Suppressor macrophage (primary cell): ENCODE measurements at regions not wholly inside any gene's neighbourhood (a gene's known extent, or its start where the extent isn't known, plus 50 kb on each side); places are given as distances from the start of the nearest gene placed in this dataset.
"Not testable (repeated sequence)": the region's sequence is repeated elsewhere in the genome, so short reads cannot be mapped to it uniquely, and the experiment has no call there.

Experiments
- DNase-seq, 4 experiments: peaks; one replicate each; pipeline ENCODE4 v3.0.0-alpha.2; 2020 to 2022

DNA sequence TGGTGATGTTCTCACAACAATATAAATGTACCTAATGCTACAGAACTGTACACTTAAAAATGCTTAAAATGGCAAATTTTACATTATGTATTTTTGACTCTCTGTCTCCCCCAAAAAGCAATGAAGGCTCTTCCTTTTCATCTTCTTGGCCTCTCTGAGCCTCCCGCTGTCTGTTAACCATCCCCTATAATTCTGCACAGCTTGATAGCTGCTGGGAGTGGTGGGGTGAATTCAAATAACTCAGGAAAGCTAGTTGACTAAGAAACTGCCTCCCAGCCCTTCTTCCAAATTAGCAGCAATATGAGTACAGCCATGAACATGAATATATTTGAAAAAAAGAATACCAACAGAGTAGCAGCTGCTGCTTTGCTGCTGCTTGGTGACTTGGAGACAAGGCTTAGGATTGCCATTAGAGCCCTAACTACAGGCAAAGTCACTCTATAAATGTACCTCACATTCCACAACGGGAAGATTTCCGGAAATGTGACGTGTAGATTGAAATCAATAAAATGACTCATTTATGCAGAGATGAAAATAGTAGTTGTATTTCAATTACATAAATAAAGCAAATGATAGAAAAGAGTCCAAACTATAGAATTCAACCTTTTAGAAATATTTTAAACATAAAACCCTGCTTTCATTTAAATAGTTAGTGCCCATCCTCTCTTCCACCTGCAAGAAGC is 200.1 kb upstream of the HEY2 start:
- DNase-seq: no peak

DNA sequence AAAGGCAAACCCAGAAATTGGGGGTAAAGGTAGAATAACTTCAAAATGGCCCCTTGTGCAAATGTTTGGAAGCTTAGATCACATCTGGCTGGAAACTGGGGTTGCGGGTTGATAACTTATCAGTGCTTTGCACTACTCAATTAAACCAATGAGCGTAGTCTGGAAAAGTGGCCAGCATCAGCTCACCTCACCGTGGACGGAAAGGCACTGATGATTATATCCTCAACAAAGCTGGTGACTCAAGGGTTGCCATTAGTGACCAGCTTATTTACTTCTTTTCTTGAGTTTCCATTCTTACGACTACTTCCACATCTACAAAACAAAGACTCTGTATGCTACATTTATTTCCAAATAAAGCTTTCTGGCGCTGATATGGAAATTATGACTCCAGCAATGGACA is 198.5 kb upstream of the HEY2 start:
- DNase-seq: no peak

DNA sequence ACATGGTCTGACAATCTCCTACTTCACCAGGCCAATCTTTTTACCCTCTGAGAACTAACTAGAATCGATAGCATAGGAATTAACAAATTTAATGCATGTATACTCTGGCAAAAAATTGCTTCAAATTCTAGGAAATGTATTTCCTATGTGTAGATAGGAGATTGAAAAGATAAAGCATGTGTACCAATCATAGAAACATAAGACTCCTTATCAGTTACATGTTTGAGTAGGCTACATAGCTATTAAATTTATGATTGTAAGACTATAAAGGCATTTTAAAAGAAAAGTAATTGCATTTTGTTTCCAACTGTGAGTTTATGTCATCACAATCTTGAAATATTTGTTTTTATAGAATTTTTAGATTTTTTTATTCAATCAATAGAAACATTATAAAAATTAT is 196.6 kb upstream of the HEY2 start:
- no peak for DNase-seq

DNA sequence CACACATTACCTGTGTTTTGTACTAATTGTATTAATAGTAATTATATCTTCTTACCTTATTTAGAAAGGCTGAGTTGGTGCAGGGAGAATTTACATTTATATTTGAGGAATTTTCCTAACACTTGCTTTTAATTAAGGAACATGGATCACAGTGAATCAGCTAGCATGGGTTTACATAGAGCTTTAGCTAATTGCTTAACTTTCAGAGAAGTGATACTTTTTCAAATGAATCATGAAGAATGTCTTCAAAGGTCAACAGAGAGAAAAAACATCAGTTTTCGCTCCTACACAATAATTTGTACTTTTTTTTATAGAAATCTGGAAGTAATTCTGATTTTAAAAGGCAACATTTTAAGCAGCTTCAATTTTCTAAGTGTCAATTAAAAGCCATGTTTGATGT is 195.0 kb upstream of the HEY2 start:
- DNase-seq: no peak

DNA sequence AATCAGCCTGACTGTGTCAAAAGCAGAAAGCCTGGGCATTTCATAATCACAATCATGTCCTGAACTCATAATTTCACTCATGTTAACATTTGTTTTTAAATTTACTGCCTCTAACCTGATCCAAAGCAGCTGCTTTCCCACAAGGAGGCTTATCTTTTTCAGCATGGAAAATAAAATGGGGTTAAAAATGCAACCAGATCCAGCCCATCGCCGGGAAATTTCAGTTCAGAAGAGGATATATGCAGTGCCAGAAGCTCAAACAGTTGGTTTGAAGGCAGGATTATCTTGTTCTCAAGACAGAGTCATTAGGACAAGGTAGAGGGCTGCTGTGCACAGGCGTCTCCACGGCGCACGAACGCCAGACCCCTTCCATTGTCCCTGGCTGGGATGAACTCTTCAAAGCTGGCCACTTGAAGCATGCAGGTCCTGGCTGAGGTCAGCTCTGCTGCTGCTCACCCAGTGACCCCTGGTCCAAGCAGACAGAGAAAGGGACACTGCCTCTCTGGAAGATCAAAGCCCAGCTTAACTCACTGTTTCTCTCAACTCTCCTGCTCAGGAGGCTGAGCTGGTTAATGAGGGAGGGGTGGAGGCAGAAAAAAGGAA is 191.1 kb upstream of the HEY2 start:
- DNase-seq: no peak

DNA sequence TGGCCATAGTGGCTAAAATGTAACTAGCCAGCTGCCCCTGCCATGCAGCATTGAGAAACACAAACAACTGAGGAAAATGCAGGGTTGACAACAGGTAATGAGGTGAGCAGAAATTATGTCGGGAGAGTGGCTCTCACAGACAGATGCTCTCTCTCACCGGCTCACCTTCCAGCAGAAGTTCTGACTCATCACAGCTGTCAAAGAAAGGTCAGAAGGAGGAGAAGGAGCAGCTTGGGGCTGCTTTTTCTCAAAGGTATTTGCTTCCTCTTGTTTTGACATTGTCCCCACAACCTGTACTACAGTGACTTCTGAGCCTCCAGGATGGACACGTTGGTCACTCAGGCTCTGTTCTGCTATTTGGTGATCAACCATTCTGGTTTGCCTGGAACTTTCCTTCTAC is 190.5 kb upstream of the HEY2 start:
- no peak for DNase-seq

DNA sequence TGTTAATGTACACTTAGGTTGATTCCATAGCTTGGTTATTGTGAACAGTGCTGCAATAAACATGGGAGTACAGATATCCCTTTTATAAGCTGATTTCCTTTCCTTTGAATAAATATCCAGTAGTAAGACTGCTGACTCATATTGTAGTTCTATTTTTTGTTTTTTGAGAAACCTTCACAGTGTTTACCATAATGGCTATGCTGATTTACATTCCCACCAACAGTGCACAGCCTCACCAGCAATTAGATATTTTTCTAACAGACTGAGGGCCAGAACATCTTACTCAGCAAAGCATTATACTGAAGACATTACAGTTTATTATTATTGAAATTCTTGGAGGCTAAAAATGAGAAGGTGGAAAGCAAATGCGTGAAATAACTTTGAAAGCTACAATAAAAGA is 187.3 kb upstream of the HEY2 start:
- DNase-seq: no peak

DNA sequence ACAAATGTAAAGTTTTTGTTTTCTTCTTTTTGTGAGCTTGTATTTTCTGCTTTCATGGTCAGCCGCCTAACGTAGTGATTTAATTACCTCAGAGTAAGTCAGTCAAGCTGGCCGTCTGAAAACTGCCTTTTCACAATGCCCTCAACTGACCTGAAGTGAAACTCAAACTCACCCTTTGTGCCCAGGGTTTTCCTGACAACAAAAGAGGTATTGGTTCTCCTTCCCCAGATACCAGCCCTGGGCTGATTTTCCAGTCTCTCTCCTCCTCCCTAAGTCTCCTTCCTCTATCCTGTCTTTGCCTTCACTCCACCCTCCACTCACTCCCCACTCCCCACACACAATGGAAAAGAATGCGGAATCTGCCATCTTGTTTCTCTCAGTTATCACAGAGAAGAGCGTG is 184.5 kb upstream of the HEY2 start:
- no peak for DNase-seq

DNA sequence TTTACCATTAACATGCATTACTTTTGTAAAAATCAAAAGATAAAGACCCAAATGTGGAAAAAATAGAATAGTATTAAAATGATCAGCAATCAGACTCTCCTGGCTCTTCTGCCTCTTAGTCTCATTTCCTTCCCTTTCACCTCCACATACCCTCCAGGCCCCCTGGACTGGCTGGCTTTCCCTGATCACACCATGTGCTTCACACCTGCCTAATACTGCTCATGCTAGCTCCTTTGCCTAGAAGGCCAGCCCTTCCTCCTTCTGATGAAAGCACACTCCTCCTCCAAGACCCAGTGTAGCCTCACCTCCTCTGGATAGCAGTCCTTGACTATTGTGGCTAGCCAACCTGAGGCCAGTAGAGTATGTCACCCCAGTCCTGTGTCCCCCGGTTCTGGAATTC is 182.0 kb upstream of the HEY2 start:
- DNase-seq: no peak

DNA sequence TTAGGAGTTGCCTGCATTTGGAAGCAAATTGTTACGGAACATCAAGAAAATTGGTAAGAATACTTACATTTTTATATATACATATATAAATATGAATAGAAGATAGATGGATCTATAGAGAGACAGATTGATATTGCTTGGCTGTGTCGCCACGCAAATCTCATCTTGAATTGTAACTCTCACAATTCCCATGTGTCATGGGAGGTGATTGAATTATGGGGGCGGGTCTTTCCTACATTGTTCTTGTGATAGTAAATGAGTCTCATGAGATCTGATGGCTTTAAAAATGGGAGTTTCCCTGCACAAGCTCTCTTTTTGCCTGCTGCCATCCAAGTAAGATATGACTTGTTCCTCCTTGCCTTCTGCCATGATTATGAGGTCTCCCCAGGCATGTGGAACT is 180.8 kb upstream of the HEY2 start:
- no peak for DNase-seq

DNA sequence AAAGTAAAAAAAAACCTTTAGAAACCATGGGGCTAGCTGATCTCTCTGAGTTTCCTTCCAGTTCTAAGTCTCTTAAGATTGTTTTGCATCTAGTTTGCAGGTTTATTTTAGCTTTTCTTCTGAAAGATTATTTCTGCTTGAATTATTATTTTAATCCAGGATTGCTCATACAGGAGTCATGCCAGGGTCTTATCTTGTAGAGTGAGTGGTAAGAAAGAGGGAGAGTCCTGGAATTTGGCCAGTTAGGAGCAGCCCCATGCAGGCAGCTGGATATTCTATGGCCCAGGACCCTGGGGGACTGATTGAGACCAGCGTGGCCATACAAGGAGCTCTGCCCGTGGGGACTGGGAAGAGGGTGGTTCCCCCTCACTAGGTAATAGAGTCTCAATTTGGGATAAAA is 178.9 kb upstream of the HEY2 start:
- no peak for DNase-seq

DNA sequence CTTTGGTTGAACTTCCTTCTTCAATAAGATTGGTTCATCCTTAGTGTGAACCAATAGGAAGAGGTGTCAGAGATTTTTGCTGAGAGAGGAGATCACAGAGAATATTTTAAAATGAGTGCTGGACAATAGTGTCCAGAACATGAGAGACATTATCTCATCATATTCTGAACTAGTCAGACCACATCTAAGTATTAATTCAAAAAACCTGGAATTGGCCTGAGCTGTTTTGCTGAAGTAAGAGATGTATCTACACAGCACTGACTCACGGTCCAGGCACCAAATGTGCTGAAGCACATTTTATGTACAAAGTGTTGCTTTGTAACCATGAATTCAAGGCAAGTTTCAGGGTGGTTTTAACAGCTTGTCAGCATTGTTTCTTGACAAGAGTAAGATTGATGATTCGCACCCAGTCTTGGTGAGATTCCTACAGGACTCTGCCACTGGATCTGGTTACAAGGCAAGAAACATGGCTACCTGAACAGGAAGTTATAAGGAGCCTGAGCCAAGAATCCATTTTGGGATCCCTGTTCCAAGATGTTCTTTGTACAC is 178.2 kb upstream of the HEY2 start:
- no peak for DNase-seq

DNA sequence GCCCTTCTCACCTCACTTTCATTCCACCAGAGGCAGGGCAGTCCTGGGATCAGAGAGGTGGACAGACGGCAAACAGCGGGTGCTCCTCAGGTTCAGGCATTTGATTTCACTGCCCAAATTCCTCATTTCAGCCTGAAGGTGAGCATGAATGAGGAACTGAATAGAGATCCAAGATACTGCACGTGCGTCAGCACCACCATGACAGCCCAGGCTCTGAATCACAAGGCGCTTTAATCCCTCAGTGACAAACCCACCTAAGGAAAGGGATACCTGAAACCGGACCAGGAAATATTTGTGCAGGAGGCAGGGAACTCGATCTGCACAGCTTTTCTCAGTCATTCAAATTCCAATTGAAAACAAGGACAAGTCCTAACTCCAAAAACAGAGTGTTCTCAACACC is 174.8 kb upstream of the HEY2 start:
- DNase-seq: no peak

DNA sequence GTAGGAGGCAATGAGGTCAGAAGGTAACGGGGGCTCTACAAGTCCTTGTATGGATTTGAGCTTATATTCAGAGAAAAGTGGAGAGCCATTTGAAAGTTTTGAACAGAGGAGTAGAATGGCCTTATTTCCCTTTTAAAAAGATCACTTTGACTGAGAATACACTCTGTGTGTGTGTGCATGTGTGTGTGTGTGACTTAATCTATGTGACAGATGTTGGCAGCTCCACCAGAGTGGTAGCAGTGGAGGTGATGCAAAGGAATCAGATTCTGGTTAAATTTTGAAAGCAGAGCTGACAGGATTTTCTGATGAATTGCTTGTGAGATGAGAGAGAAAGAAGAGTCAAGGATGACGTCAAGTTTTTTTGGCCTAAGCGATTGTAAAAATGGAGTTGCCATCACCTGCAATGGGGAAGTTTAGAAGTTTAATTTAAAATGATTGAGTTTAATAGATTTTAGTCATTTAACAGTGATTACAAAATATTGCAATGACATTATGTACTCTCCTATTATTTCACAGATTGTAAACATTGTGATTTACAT is 172.2 kb upstream of the HEY2 start:
- no peak for DNase-seq

DNA sequence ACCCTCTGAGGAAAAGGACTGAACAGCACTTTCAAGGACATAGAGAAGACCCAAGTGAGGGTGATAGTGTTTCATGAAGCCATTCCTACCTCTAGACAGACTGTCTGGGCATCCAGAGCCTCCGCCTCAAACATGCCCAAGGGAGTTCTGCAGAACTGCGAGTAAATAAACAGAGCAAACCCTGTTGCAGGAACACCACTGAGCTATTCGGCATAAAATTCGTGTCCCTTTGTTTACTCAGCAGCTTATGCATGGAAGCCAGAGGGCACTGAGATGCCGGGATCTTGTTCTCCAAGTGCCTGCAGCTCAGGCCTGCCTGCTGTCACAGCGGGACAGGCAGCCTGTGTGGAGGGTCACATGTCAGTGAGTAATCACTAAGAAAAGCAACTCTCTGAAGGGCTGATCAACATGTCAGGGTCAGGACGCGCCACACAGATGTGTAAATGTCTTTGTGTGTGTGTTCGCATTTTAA is 164.9 kb upstream of the HEY2 start:
- DNase-seq: no peak

DNA sequence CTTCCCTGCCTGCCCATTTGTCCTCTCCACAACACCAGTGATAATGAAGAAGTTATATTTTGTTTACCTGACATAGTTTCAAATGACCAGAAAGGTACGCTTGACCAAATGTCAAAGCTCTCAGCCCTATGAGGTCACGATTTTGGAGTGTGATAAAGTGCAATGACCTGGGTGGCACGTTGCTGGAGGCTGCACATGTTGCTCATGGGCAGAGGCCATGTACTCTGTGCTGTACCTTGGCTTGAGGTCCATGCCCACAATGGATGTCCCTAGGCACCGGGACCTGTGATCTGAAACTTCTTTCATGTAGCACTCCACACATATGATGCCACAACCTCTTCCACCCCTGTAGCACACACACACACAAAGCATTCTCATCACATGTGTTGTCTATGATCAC is 164.0 kb upstream of the HEY2 start:
- no peak for DNase-seq

DNA sequence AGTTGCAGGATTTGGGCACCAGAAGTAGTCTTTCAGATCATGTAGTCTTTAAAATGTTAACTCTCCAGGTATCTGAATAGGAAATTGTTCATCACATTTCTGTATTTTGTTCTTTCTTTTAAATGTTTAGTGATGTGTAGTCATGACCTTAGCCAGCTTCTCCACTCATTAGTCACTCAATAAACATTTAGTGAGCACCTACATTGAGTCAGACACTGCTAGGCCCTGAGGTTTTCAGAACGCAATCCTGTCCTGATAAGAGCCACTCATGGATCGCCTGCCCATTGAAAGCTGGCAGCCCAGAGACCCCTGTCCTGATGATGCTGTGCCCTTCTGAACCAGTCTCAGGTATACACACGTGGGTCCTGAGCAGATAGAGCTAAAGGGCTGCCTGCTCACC is 163.4 kb upstream of the HEY2 start:
- DNase-seq: no peak

DNA sequence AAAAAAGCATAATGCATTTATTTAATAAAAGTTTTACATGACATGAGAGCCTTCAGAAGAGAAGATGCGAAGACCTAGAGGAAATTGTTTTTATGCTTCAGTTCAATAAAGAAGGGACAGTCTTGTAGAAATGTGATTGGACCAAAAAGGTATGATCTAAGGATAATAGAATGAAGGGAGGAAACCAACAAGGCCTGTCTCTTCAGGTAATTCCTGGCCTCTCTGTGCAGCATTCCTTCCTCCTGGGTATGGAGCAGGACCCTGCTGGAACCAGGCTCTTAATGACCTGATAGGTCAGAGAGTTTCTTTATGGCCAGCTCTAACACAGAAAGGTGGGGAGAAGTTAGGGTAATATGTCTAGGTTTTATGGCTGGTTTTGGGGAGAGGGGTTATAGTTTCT is 162.8 kb upstream of the HEY2 start:
- no peak for DNase-seq

DNA sequence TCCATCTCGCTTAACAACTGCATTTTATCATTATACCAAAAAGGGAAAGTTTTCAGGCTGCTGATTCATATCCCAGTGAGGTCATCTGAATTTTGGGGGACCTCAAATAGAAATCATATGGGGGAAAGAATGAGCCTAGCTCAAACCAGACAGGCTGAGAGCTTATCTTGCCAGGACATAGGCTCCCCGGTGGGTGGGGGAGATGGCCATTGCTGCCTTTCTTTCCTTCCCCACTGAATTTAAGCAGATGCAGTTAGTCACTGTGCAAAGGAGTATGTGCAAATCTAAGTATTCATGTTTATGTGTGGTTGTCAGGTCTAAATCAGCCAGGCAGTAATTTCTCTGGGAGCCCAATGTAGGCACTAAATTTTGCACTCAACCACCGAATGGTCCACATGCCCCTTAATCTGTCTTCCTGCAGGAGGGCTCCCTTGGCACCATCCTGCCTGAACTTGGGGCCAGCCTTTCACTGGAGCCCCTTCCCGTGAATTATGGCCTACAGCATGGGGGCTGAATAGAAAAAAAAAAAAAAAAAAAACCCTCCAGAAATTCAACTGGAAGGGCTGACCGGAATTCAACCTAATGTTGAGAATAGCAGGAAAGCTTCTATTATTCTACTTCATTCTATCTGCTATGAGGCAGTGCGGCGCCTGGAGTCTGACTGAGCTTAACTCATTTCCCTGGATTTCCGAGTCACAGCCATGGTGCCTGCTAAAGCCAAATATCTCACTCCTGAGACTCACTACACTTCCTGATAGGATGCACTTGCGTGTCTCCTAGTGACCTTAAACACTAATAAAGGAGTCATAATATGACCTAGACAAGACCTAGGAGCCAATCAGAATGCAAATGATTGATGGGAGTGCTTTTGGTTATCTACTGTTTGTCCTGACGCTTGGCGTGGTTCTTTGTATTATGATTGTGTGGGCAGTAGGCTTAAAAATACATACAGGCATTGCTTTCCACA is 161.5 kb upstream of the HEY2 start:
- DNase-seq: no peak

DNA sequence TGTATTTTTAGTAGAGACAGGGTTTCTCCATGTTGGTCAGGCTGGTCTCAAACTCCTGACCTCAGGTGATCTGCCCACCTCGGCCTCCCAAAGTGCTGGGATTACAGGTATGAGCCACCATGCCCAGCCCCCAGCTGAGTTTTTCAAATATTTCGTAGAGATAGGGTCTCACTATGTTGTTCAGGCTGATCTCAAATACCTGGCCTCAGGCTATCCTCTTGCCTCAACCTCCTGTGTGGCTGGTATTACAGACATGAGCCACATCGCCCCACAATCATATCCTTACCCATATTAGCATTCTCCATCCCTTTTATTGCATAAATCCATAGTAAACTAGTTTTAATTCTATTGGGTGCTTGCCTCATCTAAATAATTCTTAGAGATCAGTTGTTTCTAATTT is 157.6 kb upstream of the HEY2 start:
- DNase-seq: not testable (repeated sequence)

DNA sequence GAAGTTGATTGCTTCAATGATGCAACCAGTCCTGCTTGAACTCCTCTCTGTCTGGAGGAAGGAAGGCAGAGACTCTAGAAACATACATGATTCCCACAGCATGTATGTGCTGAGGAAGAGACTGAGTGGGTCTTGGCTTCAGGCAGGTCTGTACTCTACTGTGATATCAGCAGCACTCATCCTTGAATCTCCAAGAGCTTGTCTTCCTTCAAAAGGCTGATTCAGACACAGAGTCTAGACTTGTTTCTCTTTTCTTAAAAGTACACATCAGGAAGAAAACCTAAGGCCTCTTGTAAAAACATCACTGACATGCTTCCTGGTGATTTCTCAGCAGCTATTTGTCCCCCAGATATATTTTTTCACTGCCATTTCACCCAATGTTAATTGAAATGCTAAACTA is 155.7 kb upstream of the HEY2 start:
- DNase-seq: no peak

DNA sequence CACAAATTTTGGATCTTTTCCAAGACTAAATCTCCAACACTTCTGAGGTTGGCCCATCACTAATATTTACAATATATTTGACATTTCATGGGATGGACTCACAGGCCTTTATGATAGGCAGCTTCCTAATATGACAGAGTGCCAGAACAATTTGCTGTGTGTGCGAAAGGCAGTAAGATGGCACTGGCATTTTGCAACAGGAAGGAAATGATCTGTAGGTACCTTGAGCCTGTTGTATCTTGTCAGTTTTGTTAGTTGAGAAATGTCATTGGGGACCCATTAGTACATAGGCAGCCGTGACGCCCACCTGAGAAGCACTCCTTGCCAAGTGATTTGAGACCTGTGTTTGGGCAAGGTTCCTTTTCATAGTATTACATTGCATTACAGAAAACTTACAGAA is 153.4 kb upstream of the HEY2 start:
- DNase-seq: no peak
